ENCODE measurements at regions not wholly inside any gene's neighbourhood (a gene's known extent, or its start where the extent isn't known, plus 50 kb on each side); places are given as distances from the start of the nearest gene placed in this dataset.
A peak's percentile ranks its signal among the peaks of the same experiment; 100 is the strongest.

DNA sequence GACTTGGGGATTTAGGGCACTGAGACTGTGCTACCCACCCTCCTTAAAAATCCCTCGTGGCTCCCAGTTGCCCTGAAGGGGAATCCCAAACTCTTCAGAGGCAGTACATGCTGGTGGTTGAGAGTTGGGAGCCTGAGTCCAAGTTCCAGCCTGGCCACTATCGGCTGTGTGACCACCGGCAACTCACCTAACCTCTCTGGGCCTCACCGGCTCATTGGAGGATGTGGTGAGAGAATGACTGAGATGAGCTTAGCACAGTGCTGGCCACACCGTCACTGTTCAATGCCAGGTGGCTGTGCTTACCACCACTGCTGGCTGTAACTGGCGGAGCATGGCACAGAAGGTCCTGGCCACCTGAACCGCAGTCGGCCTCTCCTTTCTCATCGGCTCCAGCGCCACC lies 200.2 kb downstream of the C9orf50 start:
- H3K4me3 ChIP-seq (ENCODE audit: extremely low read depth in 1 of 4, insufficient read depth in 2 of 4, low read depth in 3 of 4, low read length in 4 of 4) = no peak overlapping the region
- H4K20me1 ChIP-seq (replicated peaks in 1 of 2; ENCODE audit: control insufficient read depth in 1 of 2, insufficient read depth in 2 of 2, low read length in 2 of 2) = no peaks in the 10 kb centered on the region
- peak overlapping the region; percentile 10; the same call in 1 of the 2 replicates for H2BK12ac ChIP-seq (ENCODE audit: low read depth, low read length)
- no peak overlapping the region for H3K27ac ChIP-seq (ENCODE audit: low read depth, low read length)
- H3K79me2 ChIP-seq (ENCODE audit: control insufficient read depth in 1 of 2, insufficient read depth in 2 of 2, low read length in 2 of 2) = no peaks in the 10 kb centered on the region
- no peak overlapping the region for H3K14ac ChIP-seq (ENCODE audit: insufficient read length)
- H2BK5ac ChIP-seq (ENCODE audit: low read depth, low read length) = peak overlapping the region; percentile 40; the same call in 1 of the 2 replicates
- H3K4me2 ChIP-seq (ENCODE audit: insufficient read depth in 1 of 2, low read depth in 2 of 2, low read length in 2 of 2) = no peak overlapping the region
- WGBS, 2 experiments (ENCODE audit: extremely low coverage in 1 of 2, insufficient coverage in 1 of 2, insufficient read length in 1 of 2, insufficient replicate concordance in 2 of 2, low coverage in 1 of 2, low lambda C conversion rate in 2 of 2, missing lambda C conversion rate in 1 of 2) = 83% methylated on average over 9 of the region's 10 CpGs; no CpG with 5 or more reads in 1 of the 2 experiments
- no peaks in the 10 kb centered on the region for H3K79me1 ChIP-seq (ENCODE audit: low read depth, low read length)
- ChIA-PET POLR2A (ENCODE audit: partially characterized antibody) (interaction anchor here (0.7 to 1.4 kb wide), 3 partner anchors 8 to 87 kb away, joined by 3 to 4 read pairs (median 3); no protein-coding TSS in a partner anchor), CTCF (ENCODE audit: partially characterized antibody) (interaction anchor here (0.6 to 1.4 kb wide), 5 partner anchors 16 to 247 kb away, joined by 3 to 4 read pairs (median 3); no protein-coding TSS in a partner anchor)
- H2BK15ac ChIP-seq (ENCODE audit: low read length) = no peak overlapping the region
- peaks cover 0 to 1% (median 0%) of the 10 kb centered on the region in 4 experiments; a peak in 3 of 7 replicates for H3K27me3 ChIP-seq (replicated peaks in 1 of 4; ENCODE audit: control insufficient read depth in 3 of 4, extremely low read depth in 1 of 4, insufficient read depth in 3 of 4, low read length in 3 of 4)
- no peaks in the 10 kb centered on the region for H3K9me3 ChIP-seq (ENCODE audit: insufficient read depth in 2 of 2, low read depth in 1 of 2, low read length in 1 of 2)
- H4K91ac ChIP-seq (replicated peaks; ENCODE audit: insufficient read length, low read length) = peak overlapping the region; percentile 65
- H2BK20ac ChIP-seq (ENCODE audit: low read length) = no peak overlapping the region
- no peak overlapping the region for H3K4ac ChIP-seq (replicated peaks; ENCODE audit: insufficient read length, low read depth, low read length)
- no peak overlapping the region for H2BK120ac ChIP-seq (replicated peaks; ENCODE audit: low read depth, low read length)
- H4K8ac ChIP-seq (ENCODE audit: extremely low read depth, insufficient read depth, low read length) = no peak overlapping the region
- H4K5ac ChIP-seq (ENCODE audit: insufficient read length, low read depth, low read length) = no peak overlapping the region
- no peak for TF ChIP-seq ATF2 (IDR thresholded peaks at IDR 0.05; ENCODE audit: low read length)
- no peak for TF ChIP-seq SP4 (IDR thresholded peaks at IDR 0.05; ENCODE audit: low read length)
- no peak for TF ChIP-seq POLR2A (IDR thresholded peaks at IDR 0.05; ENCODE audit: control extremely low read depth in 1 of 2, low read depth in 2 of 2, low read length in 2 of 2)
- TF ChIP-seq TEAD4 (IDR thresholded peaks at IDR 0.05; ENCODE audit: low read depth, low read length) = no peak
- no peak for TF ChIP-seq POU5F1 (IDR thresholded peaks at IDR 0.05; ENCODE audit: low read depth, low read length)
- no peak for TF ChIP-seq EGR1 (IDR thresholded peaks at IDR 0.05; ENCODE audit: borderline replicate concordance, low read depth, low read length)
- TF ChIP-seq BACH1 (IDR thresholded peaks at IDR 0.05; ENCODE audit: low read length) = no peak
- TF ChIP-seq RXRA (IDR thresholded peaks at IDR 0.05; ENCODE audit: insufficient read depth, low read depth, low read length) = no peak
- no peak for TF ChIP-seq RBBP5 (IDR thresholded peaks at IDR 0.05; ENCODE audit: borderline replicate concordance, low read depth, low read length)
- no peak for TF ChIP-seq SP1 (IDR thresholded peaks at IDR 0.05; ENCODE audit: low read depth, low read length)
- no peak for TF ChIP-seq NRF1 (IDR thresholded peaks at IDR 0.05; ENCODE audit: low read depth, low read length)
- TF ChIP-seq CREB1 (IDR thresholded peaks at IDR 0.05) = no peak
- TF ChIP-seq JUND (IDR thresholded peaks at IDR 0.05; ENCODE audit: low read length) = no peak
- H3K36me3 ChIP-seq (ENCODE audit: control insufficient read depth in 2 of 4, insufficient read depth in 4 of 4, low read length in 3 of 4) = no peaks in the 10 kb centered on the region; a peak in 1 of 8 replicates
- no peak overlapping the region for H3K9ac ChIP-seq (replicated peaks in 1 of 4; ENCODE audit: extremely low read depth in 1 of 4, low read depth in 3 of 4, low read length in 3 of 4)
- H3K23ac ChIP-seq (ENCODE audit: insufficient read length) = no peak overlapping the region
- H3K56ac ChIP-seq (replicated peaks; ENCODE audit: insufficient read length, low read depth, low read length) = no peak overlapping the region
- no peak for DNase-seq (ENCODE audit: low read depth in 1 of 2, low spot score in 2 of 2)
- H2AFZ ChIP-seq (ENCODE audit: low read length) = no peak overlapping the region
- H3K18ac ChIP-seq (ENCODE audit: extremely low read depth, low read length) = no peak overlapping the region
- H2AK5ac ChIP-seq (ENCODE audit: low read depth, low read length) = no peak overlapping the region
- H3K23me2 ChIP-seq (ENCODE audit: low read depth, low read length) = no peaks in the 10 kb centered on the region
- no peak for FAIRE-seq
- H3K4me1 ChIP-seq (replicated peaks in 1 of 4; ENCODE audit: control insufficient read depth in 3 of 4, insufficient read depth in 4 of 4, low read length in 3 of 4) = peaks cover 0 to 5% (median under 1%) of the 10 kb centered on the region in 4 experiments; a peak in 3 of 7 replicates
